ENCODE measurements at regions not wholly inside any gene's neighbourhood (a gene's known extent, or its start where the extent isn't known, plus 50 kb on each side); places are given as distances from the start of the nearest gene placed in this dataset.

GRCh38 chr5:8134609-8135008, 265.7 kb downstream of the MTRR start:
- H3K4me1 ChIP-seq (replicated peaks in 1 of 2) = no peaks in the 10 kb centered on the region
- no peaks in the 10 kb centered on the region for H3K36me3 ChIP-seq (replicated peaks in 1 of 2)
- H3K4me3 ChIP-seq = no peak overlapping the region
- intact Hi-C loops (cut with DNase I) = no loop called here
- DNase-seq = no peak
- WGBS, 4 donors = 83 to 91% (median 87%) methylated on average over 5 of the region's 5 CpGs
- no peaks in the 10 kb centered on the region for H3K27me3 ChIP-seq
- TF ChIP-seq CTCF (IDR thresholded peaks at IDR 0.05) (no peak), POLR2A (IDR thresholded peaks at IDR 0.05) (no peak)
- no peaks in the 10 kb centered on the region for H3K9me3 ChIP-seq (replicated peaks in 1 of 3)
- no peak overlapping the region for H3K27ac ChIP-seq

- H3K9me3 ChIP-seq (replicated peaks in 1 of 3) = no peaks in the 10 kb centered on the region
- WGBS, 4 donors = 50 to 67% (median 61%) methylated on average over 4 of the region's 4 CpGs
These were observed 266.8 kb downstream of the MTRR start for GRCh38 chr5:8135742-8136141.

DNA sequence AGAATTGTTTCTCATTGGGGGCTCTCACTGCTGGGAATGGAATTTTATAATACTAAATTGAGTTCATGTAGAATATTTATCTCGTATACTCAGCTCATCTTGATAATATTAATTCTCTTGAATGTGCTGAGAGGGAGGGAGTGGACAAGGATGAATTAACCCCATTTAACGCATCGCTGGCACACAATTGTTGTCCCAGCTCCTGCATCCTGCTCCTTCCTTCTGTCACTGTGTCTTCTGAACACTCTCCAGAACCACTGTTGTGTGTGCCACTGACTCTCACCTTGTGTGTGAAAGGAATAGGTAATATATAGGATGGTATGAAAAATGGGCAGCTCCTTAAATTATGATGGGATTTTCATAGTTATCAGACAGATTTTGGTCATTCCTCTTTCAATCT, 267.3 kb downstream of the MTRR start:
- WGBS, 4 donors = 75 to 85% (median 79%) methylated on average over 3 of the region's 3 CpGs
- no peaks in the 10 kb centered on the region for H3K27me3 ChIP-seq
- intact Hi-C loops (cut with DNase I) = no loop called here

More at GRCh38 chr5:8135742-8136141, 266.8 kb downstream of the MTRR start:
- Histone ChIP-seq H3K27me3 (no peaks in the 10 kb centered on the region), H3K4me1 (replicated peaks in 1 of 2) (no peaks in the 10 kb centered on the region), H3K27ac (no peak overlapping the region), H3K36me3 (replicated peaks in 1 of 2) (no peaks in the 10 kb centered on the region), H3K4me3 (no peak overlapping the region)
- TF ChIP-seq CTCF (IDR thresholded peaks at IDR 0.05) (no peak), POLR2A (IDR thresholded peaks at IDR 0.05) (no peak)
- intact Hi-C loops (cut with DNase I) = no loop called here
- DNase-seq = no peak

DNA sequence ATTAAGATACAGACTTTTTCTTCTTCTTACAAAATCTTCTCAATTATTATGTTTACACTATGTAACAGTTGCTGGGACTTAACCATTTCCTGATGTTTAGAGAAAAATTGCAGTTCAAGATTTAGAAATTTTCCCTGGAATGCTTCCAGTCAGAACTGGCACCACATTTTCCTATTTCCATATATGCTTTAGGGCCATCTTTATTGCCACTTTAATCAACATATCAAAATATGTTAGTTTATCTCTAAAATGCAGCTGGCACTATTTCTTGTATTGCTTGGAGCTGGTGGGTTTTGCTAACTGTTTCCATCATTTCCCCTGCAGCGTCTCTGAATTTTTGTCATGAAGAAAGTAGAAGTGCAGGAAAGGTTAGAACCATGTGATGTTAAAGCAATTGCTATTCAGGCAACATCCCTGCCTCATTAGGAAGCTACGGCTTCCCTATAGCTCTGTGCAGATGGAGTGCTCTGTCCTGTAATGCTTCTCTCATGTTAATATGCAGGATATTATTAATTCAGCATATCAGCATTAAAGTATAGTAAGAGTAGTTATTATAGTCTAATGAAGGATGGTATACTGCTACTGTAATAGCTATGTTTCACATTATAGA, 269.1 kb downstream of the MTRR start:
- Histone ChIP-seq H3K4me1 (replicated peaks in 1 of 2) (no peaks in the 10 kb centered on the region), H3K36me3 (replicated peaks in 1 of 2) (no peaks in the 10 kb centered on the region), H3K9me3 (replicated peaks in 1 of 3) (no peaks in the 10 kb centered on the region), H3K4me3 (no peak overlapping the region), H3K27ac (no peak overlapping the region), H3K27me3 (no peaks in the 10 kb centered on the region)
- TF ChIP-seq CTCF (IDR thresholded peaks at IDR 0.05) (no peak), POLR2A (IDR thresholded peaks at IDR 0.05) (no peak)
- no peak for DNase-seq
- WGBS, 4 donors = 62 to 70% (median 67%) methylated on average over 2 of the region's 2 CpGs
- intact Hi-C loops (cut with DNase I) = no loop called here

More for the DNA sequence above, 267.3 kb downstream of the MTRR start:
- H3K9me3 ChIP-seq (replicated peaks in 1 of 3) = no peaks in the 10 kb centered on the region
- no peak for TF ChIP-seq CTCF (IDR thresholded peaks at IDR 0.05)
- TF ChIP-seq POLR2A (IDR thresholded peaks at IDR 0.05) = no peak
- no peak overlapping the region for H3K27ac ChIP-seq
- no peak for DNase-seq
- H3K4me1 ChIP-seq (replicated peaks in 1 of 2) = no peaks in the 10 kb centered on the region
- no peak overlapping the region for H3K4me3 ChIP-seq
- no peaks in the 10 kb centered on the region for H3K36me3 ChIP-seq (replicated peaks in 1 of 2)
